Stomach (tissue), 4 donors: ENCODE measurements at regions not wholly inside any gene's neighbourhood (a gene's known extent, or its start where the extent isn't known, plus 50 kb on each side); places are given as distances from the start of the nearest gene placed in this dataset.

ENCODE experiments used
- CTCF ChIP-seq, 7 experiments: fragments of 450-650 bp in 4 of 7; fragments of 200-600 bp in 3 of 7; sonication (generic) in 3 of 7; IDR thresholded peaks; one replicate each; pipeline ENCODE4 v1.5.1; 2016 to 2019; ENCODE audit warnings: antibody characterized with exemption in 7 of 7, control low read depth in 2 of 7, mild to moderate bottlenecking in 1 of 7
- EP300 ChIP-seq: sonication (generic); formaldehyde crosslinking; IDR thresholded peaks from one replicate; pipeline ENCODE4 v1.6.1; 2017; ENCODE audit warnings: antibody characterized with exemption
- POLR2A ChIP-seq, 4 donors: fragments of 450-650 bp; IDR thresholded peaks; one replicate each; pipeline ENCODE4 v1.6.1; 2016; ENCODE audit warnings: antibody characterized with exemption in 4 of 4, control low read depth in 2 of 4, mild to moderate bottlenecking in 1 of 4, moderate library complexity in 1 of 4
- POLR2AphosphoS5 ChIP-seq, 3 donors: sonication (generic); formaldehyde crosslinking; IDR thresholded peaks; one replicate each; pipeline ENCODE4 v1.6.1; 2016; ENCODE audit warnings: antibody characterized with exemption in 3 of 3

GRCh38 chr16:50491516-50491915 is 56.7 kb upstream of the NKD1 start:
- TF ChIP-seq CTCF (IDR thresholded peaks at IDR 0.05) (no peak), POLR2A (IDR thresholded peaks at IDR 0.05) (no peak), EP300 (no peak), POLR2AphosphoS5 (IDR thresholded peaks at IDR 0.05) (no peak)
